Peyer's patch (tissue), 4 donors: ENCODE measurements at regions not wholly inside any gene's neighbourhood (a gene's known extent, or its start where the extent isn't known, plus 50 kb on each side); places are given as distances from the start of the nearest gene placed in this dataset.
A peak's percentile ranks its signal among the peaks of the same experiment; 100 is the strongest.

ENCODE experiments used
- DNase-seq, 3 donors: peaks; one replicate each; pipeline ENCODE4 v3.0.0-alpha.2; 2017 to 2019
- H3K27ac ChIP-seq, 4 donors: fragments of 200-600 bp; sonication (generic); one replicate each; pipeline ENCODE4 v1.5.1; 2016 to 2019
- H3K27me3 ChIP-seq, 2 donors: fragments of 200-600 bp; sonication (generic); one replicate each; pipeline ENCODE4 v1.5.1; 2019
- H3K36me3 ChIP-seq, 3 donors: fragments of 200-600 bp; sonication (generic); one replicate each; pipeline ENCODE4 v1.5.1; 2016 to 2019
- H3K4me1 ChIP-seq, 4 donors: fragments of 200-600 bp; sonication (generic); one replicate each; pipeline ENCODE4 v1.5.1; 2016 to 2019
- H3K4me3 ChIP-seq, 4 donors: fragments of 200-600 bp; sonication (generic); 1 replicate in 3 of 4; 2 replicates in 1 of 4; pipeline ENCODE4 v1.5.1; 2016 to 2019; ENCODE audit warnings: mild to moderate bottlenecking in 1 of 4
- H3K9me3 ChIP-seq, 4 donors: fragments of 200-600 bp; sonication (generic); one replicate each; pipeline ENCODE4 v1.5.1; 2016 to 2019; ENCODE audit warnings: mild to moderate bottlenecking in 1 of 4
- POLR2A ChIP-seq, 2 donors: fragments of 450-650 bp; IDR thresholded peaks; one replicate each; pipeline ENCODE4 v1.5.1; 2017; ENCODE audit warnings: antibody characterized with exemption in 2 of 2, mild to moderate bottlenecking in 2 of 2, moderate library complexity in 2 of 2
- TF ChIP-seq, protein P1 (sequence below), 6 experiments: fragments of 450-650 bp in 4 of 6; fragments of 200-600 bp in 2 of 6; sonication (generic) in 1 of 6; IDR thresholded peaks; one replicate each; pipeline ENCODE4 v1.5.1; 2017 to 2019; ENCODE audit warnings: antibody characterized with exemption in 6 of 6, mild to moderate bottlenecking in 3 of 6, moderate library complexity in 1 of 6

DNA sequence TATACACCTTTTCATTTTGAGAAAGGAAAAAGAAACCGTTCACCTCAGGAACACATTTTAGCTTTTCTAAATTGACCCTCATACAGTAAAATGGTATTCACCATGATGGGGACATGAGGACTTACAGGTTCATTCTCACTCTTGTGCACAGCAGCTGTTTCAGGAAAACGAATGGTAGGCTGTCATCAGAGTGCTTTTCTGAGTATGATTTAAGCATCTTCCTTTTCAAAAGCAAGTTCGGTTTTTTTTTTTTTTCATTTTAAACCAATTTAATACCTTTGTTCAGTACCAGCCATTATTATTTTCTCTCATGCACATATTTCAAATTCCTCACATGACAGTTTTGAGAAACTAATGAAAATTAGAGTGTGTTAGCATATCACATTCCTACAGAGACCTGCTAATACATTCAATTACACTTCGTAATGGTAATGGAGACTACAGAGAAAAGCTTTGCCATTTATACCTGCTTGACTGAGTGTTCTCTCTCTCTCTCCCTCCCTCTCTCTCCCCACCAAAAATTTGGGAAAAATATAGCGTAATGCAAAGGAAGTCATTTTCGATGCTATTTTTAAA is 129.2 kb downstream of the SAMD5 start:
- Histone ChIP-seq H3K9me3 (no peaks in the 10 kb centered on the region), H3K4me1 (no peaks in the 10 kb centered on the region), H3K27ac (no peak overlapping the region), H3K27me3 (no peaks in the 10 kb centered on the region), H3K36me3 (no peaks in the 10 kb centered on the region), H3K4me3 (no peak overlapping the region)
- DNase-seq = no peak
- TF ChIP-seq, protein P1, sequence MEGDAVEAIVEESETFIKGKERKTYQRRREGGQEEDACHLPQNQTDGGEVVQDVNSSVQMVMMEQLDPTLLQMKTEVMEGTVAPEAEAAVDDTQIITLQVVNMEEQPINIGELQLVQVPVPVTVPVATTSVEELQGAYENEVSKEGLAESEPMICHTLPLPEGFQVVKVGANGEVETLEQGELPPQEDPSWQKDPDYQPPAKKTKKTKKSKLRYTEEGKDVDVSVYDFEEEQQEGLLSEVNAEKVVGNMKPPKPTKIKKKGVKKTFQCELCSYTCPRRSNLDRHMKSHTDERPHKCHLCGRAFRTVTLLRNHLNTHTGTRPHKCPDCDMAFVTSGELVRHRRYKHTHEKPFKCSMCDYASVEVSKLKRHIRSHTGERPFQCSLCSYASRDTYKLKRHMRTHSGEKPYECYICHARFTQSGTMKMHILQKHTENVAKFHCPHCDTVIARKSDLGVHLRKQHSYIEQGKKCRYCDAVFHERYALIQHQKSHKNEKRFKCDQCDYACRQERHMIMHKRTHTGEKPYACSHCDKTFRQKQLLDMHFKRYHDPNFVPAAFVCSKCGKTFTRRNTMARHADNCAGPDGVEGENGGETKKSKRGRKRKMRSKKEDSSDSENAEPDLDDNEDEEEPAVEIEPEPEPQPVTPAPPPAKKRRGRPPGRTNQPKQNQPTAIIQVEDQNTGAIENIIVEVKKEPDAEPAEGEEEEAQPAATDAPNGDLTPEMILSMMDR (IDR thresholded peaks at IDR 0.05) = no peak
- TF ChIP-seq POLR2A (IDR thresholded peaks at IDR 0.05) = no peak

DNA sequence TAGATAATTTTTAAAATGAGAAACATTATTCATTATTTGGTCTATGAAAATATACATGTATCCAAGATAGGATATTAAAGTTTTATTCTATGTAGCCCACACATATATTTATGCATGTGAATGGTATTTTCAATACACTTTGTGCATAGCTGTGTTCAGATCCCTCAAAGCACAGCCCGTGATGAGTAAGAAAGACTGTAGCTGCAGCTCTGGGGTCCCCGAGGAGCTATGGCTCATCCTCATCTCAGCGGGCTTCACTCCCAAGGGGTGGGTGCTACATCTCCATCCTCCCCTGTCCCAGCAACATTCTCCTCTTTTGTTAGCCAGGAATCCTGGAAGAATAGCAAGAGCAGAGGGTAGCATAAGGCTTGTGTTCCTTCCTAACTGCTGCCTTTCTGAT is 130.8 kb downstream of the SAMD5 start:
- no peaks in the 10 kb centered on the region for H3K36me3 ChIP-seq
- no peaks in the 10 kb centered on the region for H3K27me3 ChIP-seq
- H3K4me3 ChIP-seq = no peak overlapping the region
- no peak for DNase-seq
- H3K27ac ChIP-seq = no peak overlapping the region
- TF ChIP-seq, protein P1 (IDR thresholded peaks at IDR 0.05) = no peak
- no peak for TF ChIP-seq POLR2A (IDR thresholded peaks at IDR 0.05)
- H3K4me1 ChIP-seq = no peaks in the 10 kb centered on the region
- no peaks in the 10 kb centered on the region for H3K9me3 ChIP-seq

GRCh38 chr6:147640606-147641005 is 132.1 kb downstream of the SAMD5 start:
- no peak for TF ChIP-seq POLR2A (IDR thresholded peaks at IDR 0.05)
- TF ChIP-seq, protein P1 (IDR thresholded peaks at IDR 0.05) = no peak
- no peaks in the 10 kb centered on the region for H3K27me3 ChIP-seq
- H3K4me3 ChIP-seq = no peak overlapping the region
- H3K9me3 ChIP-seq = no peaks in the 10 kb centered on the region
- no peaks in the 10 kb centered on the region for H3K36me3 ChIP-seq
- no peak for DNase-seq
- no peak overlapping the region for H3K27ac ChIP-seq
- H3K4me1 ChIP-seq = no peaks in the 10 kb centered on the region

- DNase-seq = no peak
- TF ChIP-seq, protein P1 (IDR thresholded peaks at IDR 0.05) = no peak
- TF ChIP-seq POLR2A (IDR thresholded peaks at IDR 0.05) = no peak
- no peak overlapping the region for H3K4me3 ChIP-seq
- no peak overlapping the region for H3K27ac ChIP-seq
- H3K27me3 ChIP-seq = no peaks in the 10 kb centered on the region
- no peaks in the 10 kb centered on the region for H3K4me1 ChIP-seq
- H3K9me3 ChIP-seq = no peaks in the 10 kb centered on the region
- no peaks in the 10 kb centered on the region for H3K36me3 ChIP-seq
Observed at GRCh38 chr6:147641511-147641910, 133.0 kb downstream of the SAMD5 start.

- H3K4me1 ChIP-seq = no peaks in the 10 kb centered on the region
- H3K27ac ChIP-seq = no peak overlapping the region
- H3K36me3 ChIP-seq = no peaks in the 10 kb centered on the region
- H3K27me3 ChIP-seq = no peaks in the 10 kb centered on the region
- TF ChIP-seq POLR2A (IDR thresholded peaks at IDR 0.05) = no peak
- TF ChIP-seq, protein P1 (IDR thresholded peaks at IDR 0.05) = no peak
- peak in 1 of 3 donors; percentile 58 for DNase-seq
- no peak overlapping the region for H3K4me3 ChIP-seq
- H3K9me3 ChIP-seq = no peaks in the 10 kb centered on the region
Observed at GRCh38 chr6:147642458-147642857, 134.0 kb downstream of the SAMD5 start.
